NCI-H2107 (cell line): ENCODE measurements at regions not wholly inside any gene's neighbourhood (a gene's known extent, or its start where the extent isn't known, plus 50 kb on each side); places are given as distances from the start of the nearest gene placed in this dataset.

Experiments
- DNase-seq: peaks from one replicate; lab custom pipeline; 2025; lab: John Stamatoyannopoulos, UW

DNA sequence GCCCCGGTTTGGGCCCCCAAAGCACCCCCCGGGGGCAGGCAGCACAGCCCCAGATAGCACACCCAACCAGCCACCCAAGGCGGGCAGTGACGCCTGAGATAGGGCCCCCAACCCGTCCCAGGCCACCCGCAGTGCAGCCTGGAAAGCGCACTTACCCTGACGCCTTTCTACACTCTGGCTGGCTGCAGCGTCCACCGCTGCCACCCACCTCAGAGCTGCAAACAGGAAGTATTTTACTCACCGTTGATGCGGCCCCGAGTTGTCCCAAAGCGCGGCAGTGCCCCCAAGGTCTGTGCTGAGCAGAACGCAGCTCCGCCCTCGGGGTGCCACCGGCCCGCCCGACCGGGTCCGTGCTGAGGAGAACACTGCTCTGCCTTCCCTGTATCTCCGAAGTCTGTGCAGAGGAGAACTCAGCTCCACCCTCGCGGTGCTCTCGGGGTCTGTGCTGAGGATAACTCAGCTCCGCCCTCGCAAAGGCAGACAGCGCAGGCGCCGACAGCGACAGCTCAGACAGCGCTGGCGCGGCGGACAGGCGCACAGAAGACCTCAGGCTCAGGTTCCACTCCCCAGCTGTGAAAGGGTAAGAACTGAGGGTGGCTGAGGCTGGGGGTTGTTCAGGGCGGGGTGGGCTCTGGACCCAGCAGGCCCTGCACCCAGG, 786.9 kb downstream of the CDY1 start:
- no peak for DNase-seq

DNA sequence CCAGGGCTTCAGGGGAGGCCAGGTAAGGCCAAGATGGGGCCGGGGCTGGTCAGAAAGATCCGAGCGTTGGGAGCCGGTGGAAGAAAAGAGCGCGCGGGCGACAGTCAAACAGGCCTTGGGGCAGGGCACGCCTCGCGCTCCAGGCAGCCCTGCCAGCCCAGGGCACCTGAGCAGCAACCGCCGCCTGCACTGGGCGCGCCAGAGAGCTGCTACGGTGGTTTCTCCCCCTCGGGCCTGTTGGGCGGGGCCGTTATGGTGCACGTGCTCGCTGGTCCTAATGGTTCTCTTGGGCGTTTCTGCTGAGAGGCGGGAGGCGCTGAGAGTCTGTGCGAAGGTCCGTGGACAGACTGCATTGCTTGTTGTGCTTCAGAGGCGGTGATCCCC, 787.4 kb downstream of the CDY1 start:
- no peak for DNase-seq
